ENCODE measurements at regions not wholly inside any gene's neighbourhood (a gene's known extent, or its start where the extent isn't known, plus 50 kb on each side); places are given as distances from the start of the nearest gene placed in this dataset.

DNA sequence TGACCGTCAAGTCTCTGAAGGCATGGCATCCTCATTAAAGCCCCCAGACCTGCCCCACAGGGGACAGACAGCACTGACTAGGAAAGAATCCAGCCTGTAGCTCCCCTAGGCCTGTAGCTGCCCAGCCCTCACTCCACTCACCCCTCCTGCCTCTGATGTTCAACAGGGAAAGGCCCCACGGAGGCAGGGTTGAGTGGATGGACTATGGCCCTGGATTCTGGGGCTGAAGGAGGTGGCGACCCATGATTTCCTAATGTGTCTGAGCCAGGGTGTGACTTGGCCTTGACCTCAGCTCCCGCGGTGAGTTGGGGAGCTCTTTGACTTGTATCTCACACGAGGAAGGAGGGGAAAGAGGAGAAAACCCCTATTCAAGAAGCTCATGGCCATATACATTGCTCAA, 238.5 kb upstream of the CSF3R start:
- TF ChIP-seq, protein P1, sequence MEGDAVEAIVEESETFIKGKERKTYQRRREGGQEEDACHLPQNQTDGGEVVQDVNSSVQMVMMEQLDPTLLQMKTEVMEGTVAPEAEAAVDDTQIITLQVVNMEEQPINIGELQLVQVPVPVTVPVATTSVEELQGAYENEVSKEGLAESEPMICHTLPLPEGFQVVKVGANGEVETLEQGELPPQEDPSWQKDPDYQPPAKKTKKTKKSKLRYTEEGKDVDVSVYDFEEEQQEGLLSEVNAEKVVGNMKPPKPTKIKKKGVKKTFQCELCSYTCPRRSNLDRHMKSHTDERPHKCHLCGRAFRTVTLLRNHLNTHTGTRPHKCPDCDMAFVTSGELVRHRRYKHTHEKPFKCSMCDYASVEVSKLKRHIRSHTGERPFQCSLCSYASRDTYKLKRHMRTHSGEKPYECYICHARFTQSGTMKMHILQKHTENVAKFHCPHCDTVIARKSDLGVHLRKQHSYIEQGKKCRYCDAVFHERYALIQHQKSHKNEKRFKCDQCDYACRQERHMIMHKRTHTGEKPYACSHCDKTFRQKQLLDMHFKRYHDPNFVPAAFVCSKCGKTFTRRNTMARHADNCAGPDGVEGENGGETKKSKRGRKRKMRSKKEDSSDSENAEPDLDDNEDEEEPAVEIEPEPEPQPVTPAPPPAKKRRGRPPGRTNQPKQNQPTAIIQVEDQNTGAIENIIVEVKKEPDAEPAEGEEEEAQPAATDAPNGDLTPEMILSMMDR (IDR thresholded peaks at IDR 0.05; ENCODE audit: low read length) = no peak
- TF ChIP-seq EZH2 (optimal IDR thresholded peaks at IDR 0.05; ENCODE audit: low read depth, low read length) = no peak
